HG02610 (cell line): ENCODE measurements at regions not wholly inside any gene's neighbourhood (a gene's known extent, or its start where the extent isn't known, plus 50 kb on each side); places are given as distances from the start of the nearest gene placed in this dataset.

Source experiments
- ATAC-seq: cut with Tn5 transposase; IDR thresholded peaks from one replicate; pipeline ENCODE4 v1.9.1; 2021; ENCODE audit warnings: mild to moderate bottlenecking, moderate library complexity; ENCODE audit not compliant: unreplicated experiment

DNA sequence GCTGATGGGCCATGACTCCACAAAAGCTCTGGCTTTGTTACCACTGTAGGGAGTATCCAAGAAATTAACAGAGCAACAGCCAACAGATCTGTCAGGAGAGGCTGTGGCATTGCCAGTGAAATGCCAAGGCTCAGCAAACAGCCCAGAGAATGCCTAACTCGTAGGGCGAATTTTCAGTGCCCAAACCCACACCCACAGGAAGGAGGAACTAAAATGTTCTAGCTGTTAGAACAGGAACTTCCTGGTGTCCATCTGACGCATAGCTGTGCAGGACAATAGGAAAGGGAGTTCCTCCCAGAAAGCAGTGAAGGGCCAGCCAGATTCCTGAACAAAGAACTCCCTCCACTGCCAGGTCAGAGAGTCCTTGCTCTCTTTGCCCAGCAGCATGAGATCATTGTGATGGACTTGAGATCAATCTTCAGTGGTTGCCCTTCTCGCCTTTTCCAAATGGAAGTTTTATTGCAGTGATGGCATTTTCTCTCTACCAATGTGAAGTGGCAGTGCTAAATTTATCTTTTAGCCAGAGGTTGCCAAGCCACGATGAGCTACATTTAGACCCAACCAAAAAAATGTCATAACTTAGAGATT lies 224.2 kb upstream of the STARD13 start:
- ATAC-seq: no peak

DNA sequence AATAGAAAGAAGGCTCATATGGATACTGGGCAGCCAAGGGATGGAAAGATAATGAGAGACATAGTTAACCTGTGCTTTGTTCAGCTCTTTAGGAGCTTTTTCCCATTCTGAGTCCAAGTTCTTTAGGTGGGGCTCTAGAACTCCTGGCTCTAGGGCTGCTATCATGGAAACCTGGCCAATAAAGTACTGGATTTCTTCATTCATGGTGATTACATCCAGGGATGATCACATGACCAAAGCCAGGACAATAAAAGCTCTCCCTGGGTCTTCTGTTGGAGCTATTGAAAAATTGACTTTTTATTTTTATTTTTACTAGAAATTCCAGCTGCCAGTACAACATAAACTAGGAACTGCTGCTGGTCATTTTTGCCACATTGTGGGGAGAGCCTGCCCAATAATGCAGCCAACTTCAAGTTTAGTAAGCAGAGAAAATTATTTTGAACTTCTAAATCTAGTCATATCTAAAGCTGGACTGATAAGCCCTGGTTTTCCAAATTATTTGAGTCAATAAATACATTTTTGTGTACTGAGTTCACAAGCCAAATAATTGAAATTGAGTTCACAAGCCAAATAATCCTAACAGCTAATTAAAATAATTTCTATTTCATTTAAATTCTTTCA lies 224.9 kb upstream of the STARD13 start:
- no peak for ATAC-seq

DNA sequence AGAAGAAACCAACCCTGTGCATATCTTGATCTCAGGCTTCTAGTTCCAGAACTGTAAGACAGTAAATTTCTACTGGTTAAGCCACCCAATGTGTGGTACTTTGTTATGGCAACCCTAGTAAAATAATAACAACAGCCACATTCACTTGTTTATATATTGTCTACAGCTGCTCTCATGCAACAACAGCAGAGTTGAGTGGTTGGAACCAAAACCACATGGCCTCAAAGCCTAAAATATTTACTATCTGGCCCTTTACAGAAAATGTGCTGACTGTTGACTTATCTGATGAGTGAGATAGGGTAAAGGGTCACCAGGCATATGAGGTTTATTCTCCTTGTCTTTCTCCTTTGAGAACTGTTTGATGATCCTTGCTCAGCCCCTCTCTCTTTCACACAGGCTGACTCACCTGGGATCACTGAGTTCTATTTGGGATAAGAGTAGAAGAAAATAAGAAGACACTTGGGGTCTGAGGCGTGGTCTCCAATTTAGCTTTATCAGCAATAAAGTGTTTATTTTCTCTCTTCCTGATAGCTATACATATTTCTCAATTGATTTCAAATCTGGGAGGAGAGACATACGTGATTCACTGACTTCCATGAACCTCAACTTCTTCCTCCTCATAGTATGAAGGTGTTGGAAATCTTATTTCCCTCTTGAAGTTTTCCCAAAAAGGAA lies 227.5 kb upstream of the STARD13 start:
- no peak for ATAC-seq

- no peak for ATAC-seq
These were observed 228.8 kb upstream of the STARD13 start for GRCh38 chr13:33514362-33514761.

GRCh38 chr13:33515146-33515545 lies 229.6 kb upstream of the STARD13 start:
- no peak for ATAC-seq

GRCh38 chr13:33518452-33518851 lies 232.9 kb upstream of the STARD13 start:
- ATAC-seq: peak; percentile 48

- ATAC-seq: no peak
These were observed 234.3 kb upstream of the STARD13 start for GRCh38 chr13:33519561-33520467.

GRCh38 chr13:33520468-33520839 lies 234.9 kb upstream of the STARD13 start:
- ATAC-seq: no peak

DNA sequence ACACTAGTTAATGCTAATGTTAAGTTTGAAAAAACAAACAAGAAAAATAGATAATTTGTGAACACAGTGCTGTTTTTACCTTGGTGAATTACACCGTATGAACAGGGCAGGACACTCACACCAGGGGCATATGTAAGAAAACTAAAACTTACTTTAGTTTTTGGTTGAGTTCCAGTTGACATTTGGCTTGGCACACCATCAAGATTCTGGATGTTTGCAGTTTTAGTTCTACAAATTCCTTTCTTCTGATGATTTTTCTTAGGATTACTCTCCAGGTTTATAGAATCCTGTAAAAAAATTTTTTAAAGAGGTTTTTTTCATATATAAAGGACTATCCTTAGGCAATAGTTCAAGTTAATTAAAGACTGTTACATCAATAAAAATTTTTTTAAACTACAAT lies 238.5 kb upstream of the STARD13 start:
- no peak for ATAC-seq

GRCh38 chr13:33525763-33526162 lies 240.2 kb upstream of the STARD13 start:
- ATAC-seq: no peak

GRCh38 chr13:33526718-33527117 lies 241.2 kb upstream of the STARD13 start:
- ATAC-seq: no peak

GRCh38 chr13:33528896-33529295 lies 243.3 kb upstream of the STARD13 start:
- no peak for ATAC-seq

DNA sequence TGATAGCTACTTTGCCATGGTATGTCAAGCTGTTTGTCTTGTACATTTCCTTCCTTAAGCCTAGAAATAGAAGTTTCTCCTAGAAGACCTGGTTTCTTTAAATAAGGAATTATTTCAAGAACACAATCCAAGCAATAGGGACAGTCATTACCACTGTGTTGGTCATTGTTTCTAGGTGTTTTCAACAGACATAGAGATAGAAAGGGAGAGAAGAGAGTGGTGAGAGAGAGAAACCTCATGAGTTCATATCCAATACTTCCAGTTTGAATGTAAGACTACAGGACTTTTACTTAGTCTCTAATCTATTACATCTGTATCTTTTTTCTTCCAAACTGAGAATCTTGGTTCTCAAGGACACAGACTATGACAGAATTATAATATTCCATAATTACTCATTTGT lies 245.9 kb upstream of the STARD13 start:
- no peak for ATAC-seq

DNA sequence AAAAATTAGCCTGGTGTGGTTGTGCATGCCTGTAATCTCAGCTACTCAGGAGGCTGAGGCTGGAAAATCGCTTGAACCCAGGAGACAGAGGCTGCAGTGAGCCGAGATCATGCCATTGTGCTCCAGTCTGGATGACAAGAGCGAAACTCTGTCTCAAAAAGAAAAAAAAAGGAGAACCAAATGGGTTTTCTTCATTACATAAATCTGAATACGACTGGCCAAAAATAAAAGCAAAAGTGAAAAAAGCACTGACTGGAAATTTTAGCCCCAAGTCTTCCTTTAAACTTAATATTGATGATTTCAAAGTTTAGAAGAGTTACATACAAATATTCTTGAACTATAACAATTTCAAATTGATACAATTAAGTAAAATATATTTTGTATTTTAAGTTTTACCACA lies 249.5 kb upstream of the STARD13 start:
- no peak for ATAC-seq

DNA sequence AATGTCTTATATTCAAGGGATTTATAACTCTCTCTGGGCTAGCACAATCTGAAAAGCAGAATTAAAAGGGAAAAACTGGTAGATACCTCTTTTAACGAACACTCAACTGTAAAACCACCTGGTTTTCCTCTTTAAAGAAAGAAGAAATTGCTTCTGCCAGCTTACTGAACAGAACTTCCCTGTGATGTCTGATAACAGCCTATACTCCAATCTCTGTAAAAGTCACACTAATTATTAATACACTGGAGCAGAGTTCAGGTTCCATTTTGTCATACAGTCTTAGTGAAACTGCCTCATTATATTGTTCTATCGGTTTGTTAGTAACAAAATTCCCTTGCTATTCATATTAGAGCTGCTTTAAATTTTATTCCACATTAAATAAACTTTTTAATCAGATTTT lies 251.0 kb upstream of the STARD13 start:
- ATAC-seq: no peak

GRCh38 chr13:33537026-33537425 lies 251.5 kb upstream of the STARD13 start:
- no peak for ATAC-seq

DNA sequence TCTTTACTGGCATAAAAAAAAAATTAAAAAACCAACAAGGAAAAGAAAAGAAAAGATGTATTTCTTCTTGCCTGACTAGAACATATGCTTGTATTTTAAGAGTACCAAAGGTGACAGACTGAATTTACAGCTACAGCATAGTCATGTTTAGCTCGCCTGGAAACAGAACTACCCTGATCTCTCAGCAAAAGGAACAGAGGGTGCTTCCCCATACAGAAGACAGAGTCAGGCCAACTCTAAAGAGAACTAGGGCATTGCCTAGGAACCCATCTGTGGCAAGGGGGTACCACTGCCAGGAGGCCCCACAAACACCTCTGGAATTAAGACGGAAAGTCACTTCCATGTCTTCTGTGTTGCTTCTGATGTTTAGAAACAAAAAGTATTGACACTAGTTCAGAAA lies 252.1 kb upstream of the STARD13 start:
- ATAC-seq: peak; percentile 24

DNA sequence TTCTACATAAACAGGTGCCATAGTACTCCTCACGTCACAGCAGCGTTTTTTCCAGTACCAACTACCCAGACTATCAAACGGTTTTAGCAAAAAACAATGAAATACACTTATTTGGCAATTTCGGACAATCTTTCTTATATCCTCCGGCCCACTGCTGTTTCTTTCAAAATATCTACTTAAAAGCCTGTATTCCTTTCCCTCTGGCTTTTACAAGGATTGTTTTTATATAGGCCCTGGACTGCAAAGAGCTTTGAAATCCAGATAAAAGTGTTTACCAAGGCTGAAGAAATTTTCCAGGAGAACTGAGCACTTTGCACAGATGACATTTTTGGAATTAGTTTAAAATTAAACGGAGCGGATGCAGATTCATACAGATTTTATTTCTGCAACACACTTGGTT lies 255.9 kb upstream of the STARD13 start:
- ATAC-seq: no peak

DNA sequence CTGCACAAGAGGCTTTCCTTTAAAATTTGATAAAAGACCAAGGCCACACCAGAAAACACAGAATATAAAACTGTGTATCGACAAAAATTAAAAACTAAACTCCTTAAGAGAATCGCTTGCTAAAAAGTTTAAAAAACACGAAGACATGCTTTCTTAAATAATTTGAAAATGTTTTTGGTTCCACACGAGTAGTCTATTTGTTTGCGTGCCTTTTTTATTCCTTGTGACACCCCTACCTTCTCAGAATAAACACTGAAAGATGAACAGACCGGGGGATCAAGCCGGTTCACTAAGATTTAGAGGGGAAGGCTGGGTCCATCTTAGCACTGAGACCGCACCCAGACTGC lies 256.4 kb upstream of the STARD13 start:
- ATAC-seq: no peak

GRCh38 chr13:33542309-33543088 lies 256.9 kb upstream of the STARD13 start:
- peak; percentile 84 for ATAC-seq

- peak; percentile 3 for ATAC-seq
These were observed 257.5 kb upstream of the STARD13 start for GRCh38 chr13:33543089-33543459.
